Left lung (tissue), 4 donors: ENCODE measurements at regions not wholly inside any gene's neighbourhood (a gene's known extent, or its start where the extent isn't known, plus 50 kb on each side); places are given as distances from the start of the nearest gene placed in this dataset.

Experiments used
- ATAC-seq: fragments of 200-7000 bp; cut with Tn5 transposase; one replicate; pipeline ENCODE4 v1.9.1; 2020; ENCODE audit warnings: moderate library complexity
- DNase-seq, 4 donors: peaks; one replicate each; pipeline ENCODE4 v3.0.0-alpha.2; 2013 to 2020
- H3K27ac ChIP-seq, 2 donors: fragments of 200-600 bp; sonication (generic) in 1 of 2; one replicate each; pipeline versions ENCODE4 v1.5.0 to v1.8.0; 2020 to 2021
- H3K27me3 ChIP-seq, 2 donors: fragments of 200-600 bp; sonication (generic) in 1 of 2; one replicate each; pipeline versions ENCODE4 v1.5.0 to v1.8.0; 2020 to 2021
- H3K36me3 ChIP-seq, 2 donors: fragments of 200-600 bp; sonication (generic) in 1 of 2; one replicate each; pipeline versions ENCODE4 v1.5.0 to v1.8.0; 2020 to 2021
- H3K4me1 ChIP-seq, 2 donors: fragments of 200-600 bp; one replicate each; pipeline ENCODE4 v1.8.0; 2021
- H3K4me3 ChIP-seq, 2 donors: fragments of 200-600 bp; sonication (generic) in 1 of 2; one replicate each; pipeline versions ENCODE4 v1.5.0 to v1.8.0; 2020 to 2021; ENCODE audit warnings: mild to moderate bottlenecking in 1 of 2
- H3K9me3 ChIP-seq, 2 donors: fragments of 200-600 bp; sonication (generic) in 1 of 2; one replicate each; pipeline versions ENCODE4 v1.5.0 to v1.8.0; 2020 to 2021
- CTCF ChIP-seq, 2 donors: fragments of 200-600 bp; sonication (generic) in 1 of 2; IDR thresholded peaks; one replicate each; pipeline versions ENCODE4 v1.5.0 to v1.8.0; 2021; ENCODE audit warnings: antibody characterized with exemption in 2 of 2
- intact Hi-C, 2 donors: fragments of 100-400 bp; cut with DNase I; formaldehyde crosslinking; loops; one replicate each; pipeline versions ENCODE4 v1.11.2 to v1.14.2; 2022
- donor health status: DM: no; HTN: yes; CAD: no.
- donor health status: DM: no; HTN: no; CAD: no.

DNA sequence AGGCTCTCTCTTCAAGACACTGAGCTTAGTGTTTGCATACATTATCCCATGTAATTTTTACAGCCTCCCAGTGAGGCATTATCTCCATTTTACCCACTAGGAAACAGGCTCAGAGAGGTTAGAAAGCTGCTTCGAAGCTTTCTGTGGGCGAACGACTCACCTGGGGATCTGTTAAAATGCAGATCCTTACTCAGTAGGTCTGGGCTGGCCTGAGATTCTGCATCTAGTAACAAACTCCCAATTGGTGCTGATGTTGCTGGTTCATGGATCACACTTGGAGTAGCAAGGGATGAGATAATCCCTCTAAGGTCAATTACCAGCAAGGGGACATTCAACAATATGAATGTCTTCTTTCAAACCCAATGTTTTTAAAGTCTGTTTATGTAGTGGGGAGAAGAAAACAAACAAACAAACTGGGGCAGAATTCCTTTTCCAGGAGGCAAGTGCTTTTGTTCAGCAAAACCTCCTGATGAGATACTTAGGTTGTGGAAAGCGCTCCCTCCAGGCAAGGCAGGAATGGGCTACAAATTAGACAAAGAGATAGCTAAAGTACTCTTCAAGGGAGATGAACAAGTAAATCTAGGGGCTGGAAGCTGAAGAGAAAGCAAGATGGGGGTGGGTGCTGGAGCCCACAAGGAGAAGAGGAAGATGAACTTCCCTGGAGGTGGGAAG is 311.9 kb downstream of the SHQ1 start:
- H3K9me3 ChIP-seq = no peaks in the 10 kb centered on the region
- H3K4me1 ChIP-seq = no peaks in the 10 kb centered on the region
- intact Hi-C loops = no loop called here
- H3K36me3 ChIP-seq = no peaks in the 10 kb centered on the region
- ATAC-seq (no peak), DNase-seq (no peak)
- no peaks in the 10 kb centered on the region for H3K27me3 ChIP-seq
- no peak overlapping the region for H3K4me3 ChIP-seq
- no peak for TF ChIP-seq CTCF (IDR thresholded peaks at IDR 0.05)
- H3K27ac ChIP-seq = no peak overlapping the region

DNA sequence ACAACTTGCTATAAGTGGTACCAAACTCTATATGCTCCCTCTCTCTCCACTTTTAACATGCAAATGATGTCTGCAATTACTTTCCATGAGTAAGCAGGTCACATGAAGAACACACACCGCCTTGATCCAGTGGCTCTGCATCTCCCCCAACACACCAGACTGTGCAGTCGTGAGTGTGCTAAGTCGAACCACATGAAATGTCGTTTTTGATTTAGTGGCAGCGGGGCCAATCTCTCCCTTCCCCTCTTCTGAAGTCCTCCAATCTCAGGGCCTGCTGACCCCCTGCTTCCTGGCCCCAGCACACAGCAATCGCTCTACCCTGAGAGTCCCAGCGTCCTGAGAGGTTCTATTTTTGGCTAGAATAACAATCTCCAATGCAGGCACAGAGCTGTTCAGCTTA is 312.5 kb downstream of the SHQ1 start:
- H3K4me3 ChIP-seq = no peak overlapping the region
- no peak for TF ChIP-seq CTCF (IDR thresholded peaks at IDR 0.05)
- ATAC-seq (no peak), DNase-seq (no peak)
- no peaks in the 10 kb centered on the region for H3K4me1 ChIP-seq
- H3K36me3 ChIP-seq = no peaks in the 10 kb centered on the region
- H3K9me3 ChIP-seq = no peaks in the 10 kb centered on the region
- intact Hi-C loops = no loop called here
- H3K27ac ChIP-seq = no peak overlapping the region
- no peaks in the 10 kb centered on the region for H3K27me3 ChIP-seq

GRCh38 chr3:72533591-72534473 is 314.4 kb downstream of the SHQ1 start:
- no peaks in the 10 kb centered on the region for H3K36me3 ChIP-seq
- no peaks in the 10 kb centered on the region for H3K4me1 ChIP-seq
- DNase-seq (no peak), ATAC-seq (peak; percentile 58)
- no peak for TF ChIP-seq CTCF (IDR thresholded peaks at IDR 0.05)
- H3K4me3 ChIP-seq = no peak overlapping the region
- intact Hi-C loops = no loop called here
- H3K27ac ChIP-seq = no peak overlapping the region
- H3K9me3 ChIP-seq = no peaks in the 10 kb centered on the region
- H3K27me3 ChIP-seq = no peaks in the 10 kb centered on the region

- no peaks in the 10 kb centered on the region for H3K27me3 ChIP-seq
- no peaks in the 10 kb centered on the region for H3K4me1 ChIP-seq
- no peak for ATAC-seq
These were observed 317.8 kb downstream of the SHQ1 start for GRCh38 chr3:72530426-72530825.

More at GRCh38 chr3:72530426-72530825, 317.8 kb downstream of the SHQ1 start:
- no peak overlapping the region for H3K27ac ChIP-seq
- no peak for DNase-seq
- no peaks in the 10 kb centered on the region for H3K9me3 ChIP-seq
- no peak for TF ChIP-seq CTCF (IDR thresholded peaks at IDR 0.05)
- H3K4me3 ChIP-seq = no peak overlapping the region
- intact Hi-C loops = no loop called here
- H3K36me3 ChIP-seq = no peaks in the 10 kb centered on the region
